ENCODE measurements at regions not wholly inside any gene's neighbourhood (a gene's known extent, or its start where the extent isn't known, plus 50 kb on each side); places are given as distances from the start of the nearest gene placed in this dataset.

- no peak overlapping the region for H3K4me3 Mint-ChIP-seq
- peaks cover 37% of the 10 kb centered on the region for H3K9me3 Mint-ChIP-seq
- H3K36me3 Mint-ChIP-seq (ENCODE audit: low read depth): no peaks in the 10 kb centered on the region
- DNase-seq: no peak
- no peak for TF ChIP-seq CTCF (IDR thresholded peaks at IDR 0.05)
- H3K4me1 Mint-ChIP-seq (ENCODE audit: low read depth): no peaks in the 10 kb centered on the region
- H3K27ac Mint-ChIP-seq: no peak overlapping the region
- H3K27me3 Mint-ChIP-seq (ENCODE audit: insufficient read depth): no peaks in the 10 kb centered on the region
Observed at GRCh38 chr18:6488956-6489355, 74.2 kb upstream of the L3MBTL4 start.

DNA sequence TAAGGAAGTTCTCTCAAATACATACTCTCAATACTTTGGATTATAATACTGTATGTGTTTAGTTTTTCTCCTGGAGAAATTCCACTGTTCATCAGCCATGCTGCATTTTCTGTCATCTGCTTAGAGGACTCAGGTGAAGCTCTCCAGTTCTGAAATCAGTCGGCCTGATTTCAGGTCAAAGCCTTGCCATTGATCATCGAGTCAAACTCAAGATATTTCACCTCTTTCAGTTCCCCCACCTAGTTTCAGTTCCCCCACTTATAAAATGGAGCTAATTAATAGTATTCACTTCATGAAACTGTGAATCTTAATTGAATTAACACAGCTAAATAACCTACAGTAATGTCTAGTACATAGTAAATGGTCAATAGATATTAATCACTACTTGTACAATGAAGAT is 75.3 kb upstream of the L3MBTL4 start:
- H3K9me3 Mint-ChIP-seq: peaks cover 45% of the 10 kb centered on the region
- no peak for TF ChIP-seq CTCF (IDR thresholded peaks at IDR 0.05)
- H3K27me3 Mint-ChIP-seq (ENCODE audit: insufficient read depth): no peaks in the 10 kb centered on the region; the same call in 1 of the 2 replicates
- H3K27ac Mint-ChIP-seq: no peak overlapping the region
- DNase-seq: no peak
- no peak overlapping the region for H3K4me3 Mint-ChIP-seq
- H3K36me3 Mint-ChIP-seq (ENCODE audit: low read depth): no peaks in the 10 kb centered on the region
- no peaks in the 10 kb centered on the region for H3K4me1 Mint-ChIP-seq (ENCODE audit: low read depth)

DNA sequence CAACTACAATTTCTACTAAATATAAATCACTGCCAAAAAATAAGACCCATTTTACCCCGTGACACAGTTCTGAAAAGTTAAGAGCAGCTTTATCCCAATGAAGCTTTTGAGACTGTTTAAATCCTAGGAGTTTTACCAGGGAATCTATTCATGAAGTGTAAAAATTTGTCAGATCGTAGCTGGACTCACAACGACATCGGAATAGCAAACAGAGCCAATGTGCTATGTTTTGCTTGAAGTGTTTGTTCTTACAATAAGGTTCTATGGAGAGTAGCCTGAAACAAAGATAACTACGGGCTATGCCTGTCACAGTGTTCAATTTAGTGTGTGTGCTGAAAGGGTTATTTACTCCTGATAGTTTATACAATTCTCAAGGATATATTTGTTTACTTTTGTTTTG is 78.5 kb upstream of the L3MBTL4 start:
- TF ChIP-seq CTCF (IDR thresholded peaks at IDR 0.05): no peak
- Mint-ChIP-seq H3K4me3 (no peak overlapping the region), H3K27me3 (ENCODE audit: insufficient read depth) (peaks cover 2% of the 10 kb centered on the region), H3K27ac (no peak overlapping the region), H3K9me3 (peaks cover 38% of the 10 kb centered on the region), H3K36me3 (ENCODE audit: low read depth) (no peaks in the 10 kb centered on the region), H3K4me1 (ENCODE audit: low read depth) (no peaks in the 10 kb centered on the region)
- DNase-seq: no peak

DNA sequence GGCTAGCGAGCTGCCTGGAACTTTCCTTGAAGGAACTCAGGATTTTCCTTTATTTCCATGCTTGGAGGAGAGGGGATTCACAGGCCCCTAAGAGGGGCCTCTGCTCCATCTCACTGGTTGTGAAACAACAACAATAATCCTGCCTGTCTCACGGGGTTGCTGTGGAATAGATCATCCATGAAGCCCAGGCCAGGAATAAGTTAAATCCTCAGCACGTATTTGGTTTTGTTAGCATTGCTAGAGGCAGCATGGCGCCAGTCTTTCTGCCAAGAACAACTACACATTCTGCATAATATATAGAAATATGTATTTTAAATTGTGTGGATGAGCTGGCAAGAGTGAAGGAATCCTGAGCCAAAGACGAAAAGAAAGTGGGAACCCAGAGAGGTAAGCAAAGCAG is 80.8 kb upstream of the L3MBTL4 start:
- Mint-ChIP-seq H3K27ac (no peak overlapping the region), H3K36me3 (ENCODE audit: low read depth) (no peaks in the 10 kb centered on the region), H3K4me1 (ENCODE audit: low read depth) (no peaks in the 10 kb centered on the region), H3K27me3 (ENCODE audit: insufficient read depth) (peaks cover 2% of the 10 kb centered on the region), H3K4me3 (no peak overlapping the region), H3K9me3 (peaks cover 26% of the 10 kb centered on the region)
- no peak for TF ChIP-seq CTCF (IDR thresholded peaks at IDR 0.05)
- no peak for DNase-seq

DNA sequence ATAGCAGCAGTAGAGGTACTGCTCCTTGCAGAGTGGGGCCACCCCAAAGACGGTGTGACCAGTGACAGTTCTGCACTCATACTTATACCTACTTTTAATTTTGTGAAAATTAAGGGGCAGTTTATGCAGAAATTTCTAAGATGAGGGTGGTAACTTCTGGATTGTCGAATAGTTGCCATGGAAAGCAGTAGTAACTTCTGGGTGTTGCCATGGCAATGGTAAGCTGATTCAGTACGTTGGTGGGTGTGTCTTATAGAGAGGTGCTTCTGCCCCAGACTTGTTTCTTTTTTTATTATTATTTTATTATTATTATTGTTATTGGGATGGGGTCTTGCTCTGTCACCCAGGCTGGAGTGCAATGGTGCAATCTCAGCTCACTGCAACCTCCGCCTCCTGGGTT is 82.8 kb upstream of the L3MBTL4 start:
- no peak overlapping the region for H3K4me3 Mint-ChIP-seq
- H3K36me3 Mint-ChIP-seq (ENCODE audit: low read depth): no peaks in the 10 kb centered on the region
- H3K9me3 Mint-ChIP-seq: peaks cover 32% of the 10 kb centered on the region
- H3K4me1 Mint-ChIP-seq (ENCODE audit: low read depth): no peaks in the 10 kb centered on the region
- no peak for DNase-seq
- no peak overlapping the region for H3K27ac Mint-ChIP-seq
- H3K27me3 Mint-ChIP-seq (ENCODE audit: insufficient read depth): peaks cover 2% of the 10 kb centered on the region
- TF ChIP-seq CTCF (IDR thresholded peaks at IDR 0.05): no peak

DNA sequence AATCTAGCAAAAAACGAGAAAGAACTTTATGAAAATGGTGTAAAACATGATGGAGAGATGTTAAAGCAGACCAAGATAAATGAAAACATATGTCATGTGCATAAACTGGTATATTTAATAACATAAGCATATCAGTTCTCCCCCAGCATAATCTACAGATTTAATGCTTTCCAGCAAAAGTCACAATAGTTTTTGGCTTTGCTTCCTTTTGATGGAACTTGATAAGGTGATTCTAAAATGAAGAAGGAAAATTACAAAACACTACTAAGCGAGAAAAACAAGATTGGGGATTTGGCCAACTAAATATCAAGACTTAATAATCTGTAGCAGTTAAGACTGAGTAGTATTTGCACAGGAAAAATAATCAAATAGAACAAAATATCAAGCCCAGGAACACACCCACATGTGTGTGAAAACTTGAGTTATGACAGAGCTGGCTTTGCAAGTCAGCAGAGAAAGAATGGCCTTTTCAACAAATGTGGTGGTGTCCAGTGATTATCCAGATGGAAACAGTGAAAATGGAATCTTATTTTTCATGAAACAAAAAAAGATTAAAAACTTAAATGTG is 83.7 kb upstream of the L3MBTL4 start:
- no peak for TF ChIP-seq CTCF (IDR thresholded peaks at IDR 0.05)
- Mint-ChIP-seq H3K4me1 (ENCODE audit: low read depth) (no peaks in the 10 kb centered on the region), H3K36me3 (ENCODE audit: low read depth) (no peaks in the 10 kb centered on the region), H3K9me3 (peaks cover 33% of the 10 kb centered on the region), H3K27ac (no peak overlapping the region), H3K4me3 (no peak overlapping the region), H3K27me3 (ENCODE audit: insufficient read depth) (peaks cover 2% of the 10 kb centered on the region)
- DNase-seq: no peak
